GM13976 (cell line): ENCODE measurements at regions not wholly inside any gene's neighbourhood (a gene's known extent, or its start where the extent isn't known, plus 50 kb on each side); places are given as distances from the start of the nearest gene placed in this dataset.

ENCODE experiments used
- DNase-seq: peaks from one replicate; pipeline ENCODE4 v3.0.0; 2012; ENCODE audit warnings: low spot score
- in situ Hi-C: fragments of 300-500 bp; cut with MboI; formaldehyde crosslinking; loops from one replicate; pipeline ENCODE4 v1.12.0; 2022; ENCODE audit warnings: low sequenced_read_pairs, mixed read lengths, inconsistent platforms; ENCODE audit not compliant: unreplicated experiment
- TF ChIP-seq, protein P1 (sequence below): IDR thresholded peaks from 2 replicates; pipeline ENCODE4 v1.5.1; 2012; ENCODE audit warnings: borderline replicate concordance, mild to moderate bottlenecking; ENCODE audit not compliant: insufficient read depth; ENCODE audit errors: extremely low read depth, missing control alignments, control extremely low read depth

DNA sequence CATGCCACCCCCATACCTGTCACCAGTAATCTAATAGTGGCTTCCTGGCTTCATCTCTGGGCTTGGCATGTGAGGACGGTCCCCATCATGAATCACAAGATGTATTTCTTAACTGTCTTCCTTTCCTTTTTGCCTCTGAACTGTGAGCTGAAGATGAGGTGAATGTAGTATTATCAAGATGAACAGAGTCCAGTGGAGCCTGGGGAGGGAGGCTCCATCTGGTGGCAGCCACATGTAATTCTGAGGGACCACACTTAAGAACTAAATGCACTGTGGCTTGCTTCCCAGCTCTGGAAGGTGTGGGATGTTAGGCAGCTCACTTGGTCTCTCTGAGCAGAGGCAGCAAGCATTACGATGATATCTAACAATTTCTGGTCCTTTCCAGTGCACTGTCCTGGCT lies 354.9 kb upstream of the ASIC2 start:
- DNase-seq = no peak
- in situ Hi-C loops = no loop called here
- TF ChIP-seq, protein P1, sequence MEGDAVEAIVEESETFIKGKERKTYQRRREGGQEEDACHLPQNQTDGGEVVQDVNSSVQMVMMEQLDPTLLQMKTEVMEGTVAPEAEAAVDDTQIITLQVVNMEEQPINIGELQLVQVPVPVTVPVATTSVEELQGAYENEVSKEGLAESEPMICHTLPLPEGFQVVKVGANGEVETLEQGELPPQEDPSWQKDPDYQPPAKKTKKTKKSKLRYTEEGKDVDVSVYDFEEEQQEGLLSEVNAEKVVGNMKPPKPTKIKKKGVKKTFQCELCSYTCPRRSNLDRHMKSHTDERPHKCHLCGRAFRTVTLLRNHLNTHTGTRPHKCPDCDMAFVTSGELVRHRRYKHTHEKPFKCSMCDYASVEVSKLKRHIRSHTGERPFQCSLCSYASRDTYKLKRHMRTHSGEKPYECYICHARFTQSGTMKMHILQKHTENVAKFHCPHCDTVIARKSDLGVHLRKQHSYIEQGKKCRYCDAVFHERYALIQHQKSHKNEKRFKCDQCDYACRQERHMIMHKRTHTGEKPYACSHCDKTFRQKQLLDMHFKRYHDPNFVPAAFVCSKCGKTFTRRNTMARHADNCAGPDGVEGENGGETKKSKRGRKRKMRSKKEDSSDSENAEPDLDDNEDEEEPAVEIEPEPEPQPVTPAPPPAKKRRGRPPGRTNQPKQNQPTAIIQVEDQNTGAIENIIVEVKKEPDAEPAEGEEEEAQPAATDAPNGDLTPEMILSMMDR = no peak

DNA sequence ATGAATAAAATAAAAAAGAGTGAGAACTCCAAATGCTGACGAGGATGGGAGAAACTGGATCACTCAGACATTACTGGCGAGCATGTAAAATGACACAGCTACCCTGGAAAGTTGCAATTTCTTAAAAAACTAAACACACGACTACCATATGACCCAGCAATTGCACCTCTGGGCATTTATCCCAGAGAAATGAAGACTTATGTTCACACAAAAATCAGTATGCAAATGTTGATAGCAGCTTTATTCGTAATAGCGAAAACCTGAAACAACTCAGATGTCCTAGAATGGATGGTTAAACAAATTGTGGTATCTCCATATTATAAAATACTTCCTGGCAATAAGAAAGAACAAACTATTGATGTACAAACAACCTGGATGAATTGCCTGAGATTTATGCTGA lies 357.2 kb upstream of the ASIC2 start:
- in situ Hi-C loops = no loop called here
- TF ChIP-seq, protein P1 = no peak
- no peak for DNase-seq

DNA sequence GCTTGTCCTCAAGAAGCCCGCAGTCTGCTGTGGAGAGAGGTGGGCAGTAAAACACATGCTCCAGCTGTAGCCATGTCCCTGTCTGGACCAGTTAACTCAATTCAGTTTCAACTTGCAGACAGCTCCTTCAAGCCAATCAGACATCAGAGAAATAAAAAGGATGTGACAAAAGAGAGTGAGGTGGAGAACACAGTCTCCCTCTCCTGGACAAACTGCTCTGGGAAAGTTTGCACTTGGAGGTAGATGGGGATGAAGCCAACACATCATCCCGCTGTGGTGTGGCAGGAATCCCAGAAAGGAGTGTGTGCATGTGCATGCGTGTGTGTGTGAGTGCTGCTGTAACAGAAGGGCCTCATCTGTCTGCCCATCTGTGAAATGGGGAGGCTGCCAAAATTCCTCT lies 358.6 kb upstream of the ASIC2 start:
- no peak for DNase-seq
- in situ Hi-C loops = no loop called here

DNA sequence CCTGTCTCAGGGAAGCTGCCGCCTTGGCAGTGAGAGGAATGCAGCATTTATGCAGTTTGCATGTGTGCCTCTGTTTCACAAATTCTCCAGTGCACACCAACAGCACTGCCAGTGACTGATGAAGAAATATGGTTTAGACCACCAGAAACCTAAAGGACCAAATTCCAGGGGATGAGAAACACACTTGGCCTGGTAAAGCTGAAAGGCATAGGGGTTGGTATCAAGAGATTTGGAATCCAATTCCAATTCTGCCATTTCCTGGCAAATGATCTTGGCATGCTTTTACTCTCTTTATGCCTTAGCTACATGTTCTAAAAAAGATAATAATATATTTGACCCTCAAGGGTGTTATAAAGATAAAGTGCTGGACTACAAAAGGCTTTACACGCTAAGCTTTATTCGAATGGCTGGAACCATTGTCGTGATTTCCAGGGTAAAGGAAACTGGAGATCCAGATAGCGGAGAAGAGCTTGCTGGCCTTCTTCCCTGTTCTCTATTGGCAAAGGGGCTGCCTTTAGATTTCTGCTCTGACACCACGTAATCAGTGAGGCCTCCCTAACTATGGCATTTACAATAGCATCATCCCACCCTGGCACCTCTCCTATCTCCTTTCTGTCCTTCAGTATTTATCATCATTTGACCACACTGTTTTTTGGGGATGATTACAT lies 359.8 kb upstream of the ASIC2 start:
- no peak for DNase-seq
- in situ Hi-C loops = no loop called here
- TF ChIP-seq, protein P1 = no peak

More for the DNA sequence above, 358.6 kb upstream of the ASIC2 start:
- TF ChIP-seq, protein P1 = no peak

DNA sequence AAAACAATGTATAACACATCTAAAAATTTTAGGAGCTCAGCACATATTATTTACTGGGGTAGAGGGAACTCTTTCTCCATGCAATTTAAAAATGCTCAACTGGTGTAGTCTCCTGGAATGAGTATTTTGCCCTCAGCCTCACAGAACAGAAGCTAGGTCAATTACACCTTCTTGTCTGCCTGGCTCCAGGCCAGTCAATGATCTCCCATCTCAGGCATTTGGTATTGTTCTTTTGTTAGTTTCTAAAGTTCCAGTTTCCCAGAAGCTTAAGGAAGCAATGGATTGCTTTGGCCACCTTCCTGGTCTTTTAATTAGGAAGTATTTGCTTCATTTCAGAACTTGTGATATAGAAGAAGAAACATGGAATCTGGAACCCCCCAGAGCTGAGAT lies 360.3 kb upstream of the ASIC2 start:
- TF ChIP-seq, protein P1 = no peak
- no peak for DNase-seq
- in situ Hi-C loops = no loop called here

DNA sequence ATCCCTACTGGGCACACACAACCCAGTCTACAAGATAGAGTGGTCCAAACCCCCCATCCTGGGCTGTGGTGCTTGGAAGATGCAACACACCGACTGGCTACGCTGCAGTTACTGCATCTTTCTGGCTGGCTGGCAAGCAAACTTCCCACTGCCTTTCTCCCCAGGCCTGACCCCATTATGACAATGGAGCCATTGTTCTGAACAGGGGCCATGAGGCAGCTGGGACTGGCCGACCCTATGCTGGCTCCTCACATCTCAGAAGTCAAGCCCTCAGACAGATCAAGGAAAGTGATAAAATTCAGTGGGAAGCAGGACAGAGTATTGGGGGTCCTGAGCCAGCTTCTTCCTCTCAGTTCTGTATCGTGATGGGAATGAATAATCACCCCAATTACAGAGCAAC lies 364.1 kb upstream of the ASIC2 start:
- TF ChIP-seq, protein P1 = no peak
- in situ Hi-C loops = no loop called here
- no peak for DNase-seq
